NT2/D1 (cell line): ENCODE measurements at regions not wholly inside any gene's neighbourhood (a gene's known extent, or its start where the extent isn't known, plus 50 kb on each side); places are given as distances from the start of the nearest gene placed in this dataset.

Source experiments
- DNase-seq: peaks from one replicate; pipeline ENCODE4 v3.0.0-alpha.2; 2011; ENCODE audit warnings: low read depth, low spot score
- H3K27me3 ChIP-seq: 2 replicates; pipeline ENCODE4 v1.6.0; 2011; ENCODE audit warnings: mild to moderate bottlenecking; ENCODE audit not compliant: insufficient read length, insufficient read depth
- H3K36me3 ChIP-seq: 2 replicates; pipeline ENCODE4 v1.6.1; 2011; ENCODE audit warnings: mild to moderate bottlenecking, low read length, mixed read lengths; ENCODE audit not compliant: insufficient read depth, insufficient read length
- H3K4me1 ChIP-seq: 2 replicates; pipeline ENCODE4 v1.5.1; 2011; ENCODE audit not compliant: insufficient read depth, insufficient read length
- H3K4me3 ChIP-seq: 2 replicates; pipeline ENCODE4 v1.5.1; 2011; ENCODE audit warnings: low read depth; ENCODE audit not compliant: insufficient read length
- H3K9ac ChIP-seq: 2 replicates; pipeline ENCODE4 v1.6.0; 2011; ENCODE audit warnings: low read depth; ENCODE audit not compliant: insufficient read length
- H3K9me3 ChIP-seq: 2 replicates; pipeline ENCODE4 v1.5.1; 2011; ENCODE audit warnings: mild to moderate bottlenecking, low read length; ENCODE audit not compliant: insufficient read depth
- SUZ12 ChIP-seq: IDR thresholded peaks from 2 replicates; pipeline ENCODE4 v1.6.1; 2011; ENCODE audit not compliant: insufficient read length, insufficient read depth; ENCODE audit errors: extremely low read depth
- YY1 ChIP-seq: IDR thresholded peaks from 2 replicates; pipeline ENCODE4 v1.6.1; 2011; ENCODE audit not compliant: insufficient read length, insufficient read depth
- ZNF274 ChIP-seq: IDR thresholded peaks from 2 replicates; pipeline ENCODE4 v1.6.1; 2011; ENCODE audit warnings: mild to moderate bottlenecking, low read depth, low read length

- Histone ChIP-seq H3K4me1 (peaks cover 10% of the 10 kb centered on the region), H3K9me3 (peaks cover 24% of the 10 kb centered on the region), H3K4me3 (no peak overlapping the region), H3K9ac (no peak overlapping the region), H3K27me3 (no peaks in the 10 kb centered on the region), H3K36me3 (no peaks in the 10 kb centered on the region)
- DNase-seq: no peak
- TF ChIP-seq ZNF274 (no peak), SUZ12 (no peak), YY1 (no peak)
Measured at GRCh38 chr16:86410081-86410480, 100.2 kb upstream of the FOXF1 start.

GRCh38 chr16:86410529-86410928 lies 99.8 kb upstream of the FOXF1 start:
- Histone ChIP-seq H3K4me3 (no peak overlapping the region), H3K9ac (no peak overlapping the region), H3K9me3 (peaks cover 24% of the 10 kb centered on the region), H3K36me3 (no peaks in the 10 kb centered on the region), H3K27me3 (no peaks in the 10 kb centered on the region), H3K4me1 (peaks cover 9% of the 10 kb centered on the region)
- TF ChIP-seq ZNF274 (no peak), YY1 (no peak), SUZ12 (no peak)
- no peak for DNase-seq

GRCh38 chr16:86411897-86412296 lies 98.4 kb upstream of the FOXF1 start:
- Histone ChIP-seq H3K36me3 (no peaks in the 10 kb centered on the region), H3K9me3 (peaks cover 24% of the 10 kb centered on the region), H3K27me3 (no peaks in the 10 kb centered on the region), H3K9ac (no peak overlapping the region), H3K4me1 (peaks cover 9% of the 10 kb centered on the region), H3K4me3 (no peak overlapping the region)
- DNase-seq: no peak
- TF ChIP-seq SUZ12: no peak
- no peak for TF ChIP-seq ZNF274
- no peak for TF ChIP-seq YY1

GRCh38 chr16:86414991-86415740 lies 95.2 kb upstream of the FOXF1 start:
- Histone ChIP-seq H3K4me1 (no peaks in the 10 kb centered on the region), H3K4me3 (no peak overlapping the region), H3K9ac (no peak overlapping the region), H3K9me3 (peaks cover 24% of the 10 kb centered on the region), H3K36me3 (no peaks in the 10 kb centered on the region), H3K27me3 (no peaks in the 10 kb centered on the region)
- no peak for DNase-seq
- TF ChIP-seq SUZ12 (no peak), YY1 (no peak), ZNF274 (no peak)

- Histone ChIP-seq H3K9me3 (no peaks in the 10 kb centered on the region; the same call in 1 of the 2 replicates), H3K9ac (no peak overlapping the region), H3K36me3 (no peaks in the 10 kb centered on the region), H3K27me3 (no peaks in the 10 kb centered on the region), H3K4me1 (no peaks in the 10 kb centered on the region), H3K4me3 (no peak overlapping the region)
- no peak for DNase-seq
- no peak for TF ChIP-seq ZNF274
- TF ChIP-seq YY1: no peak
- no peak for TF ChIP-seq SUZ12
Measured at GRCh38 chr16:86418981-86419380, 91.3 kb upstream of the FOXF1 start.

GRCh38 chr16:86419518-86419917 lies 90.8 kb upstream of the FOXF1 start:
- Histone ChIP-seq H3K27me3 (no peaks in the 10 kb centered on the region), H3K36me3 (no peaks in the 10 kb centered on the region), H3K4me1 (no peaks in the 10 kb centered on the region), H3K9me3 (no peaks in the 10 kb centered on the region; the same call in 1 of the 2 replicates), H3K4me3 (no peak overlapping the region), H3K9ac (no peak overlapping the region)
- no peak for DNase-seq
- TF ChIP-seq SUZ12: no peak
- TF ChIP-seq YY1: no peak
- no peak for TF ChIP-seq ZNF274

- TF ChIP-seq ZNF274: no peak
- no peak for TF ChIP-seq SUZ12
- no peak for TF ChIP-seq YY1
- peaks cover 13% of the 10 kb centered on the region for H3K4me1 ChIP-seq
- no peak overlapping the region for H3K4me3 ChIP-seq
- no peaks in the 10 kb centered on the region for H3K36me3 ChIP-seq
- H3K9me3 ChIP-seq: no peaks in the 10 kb centered on the region; the same call in 1 of the 2 replicates
- H3K9ac ChIP-seq: no peak overlapping the region
- H3K27me3 ChIP-seq: no peaks in the 10 kb centered on the region
- no peak for DNase-seq
Measured at GRCh38 chr16:86421995-86422394, 88.3 kb upstream of the FOXF1 start.
